ENCODE measurements at regions not wholly inside any gene's neighbourhood (a gene's known extent, or its start where the extent isn't known, plus 50 kb on each side); places are given as distances from the start of the nearest gene placed in this dataset.
A peak's percentile ranks its signal among the peaks of the same experiment; 100 is the strongest.

- no peaks in the 10 kb centered on the region for H3K9me3 ChIP-seq (ENCODE audit: control insufficient read depth, insufficient read depth, low read depth, low read length)
- ChIA-PET POLR2A (no interaction called here), CTCF (interaction anchor here (1.0 kb wide), 1 partner anchor 21 kb away, joined by 3 read pairs; no protein-coding TSS in a partner anchor)
- H3K4me3 ChIP-seq (ENCODE audit: low read depth, low read length) = no peak overlapping the region
- no peaks in the 10 kb centered on the region for H3K36me3 ChIP-seq (ENCODE audit: control insufficient read depth in 2 of 2, insufficient read depth in 1 of 2, low read length in 2 of 2)
- no peak overlapping the region for H3K27ac ChIP-seq (ENCODE audit: extremely low read depth, low read depth, low read length)
- H3K4me1 ChIP-seq (ENCODE audit: control insufficient read depth, insufficient read depth, low read length) = no peaks in the 10 kb centered on the region
- no peak for TF ChIP-seq ZNF549 (tag by site-specific recombination; IDR thresholded peaks at IDR 0.05)
- no peak for TF ChIP-seq HOXA7 (CRISPR knock-in tag; IDR thresholded peaks at IDR 0.05; ENCODE audit: borderline replicate concordance)
- TF ChIP-seq INSM2 (tag by site-specific recombination; IDR thresholded peaks at IDR 0.05) = no peak
- no peak for TF ChIP-seq ZSCAN5A (tag by site-specific recombination; IDR thresholded peaks at IDR 0.05)
- TF ChIP-seq PBX3 (CRISPR knock-in tag; IDR thresholded peaks at IDR 0.05) = no peak
- TF ChIP-seq ZNF785 (tag by site-specific recombination; IDR thresholded peaks at IDR 0.05) = no peak
- TF ChIP-seq ZNF341 (tag by site-specific recombination; IDR thresholded peaks at IDR 0.05; ENCODE audit: low read depth) = no peak
- TF ChIP-seq ZSCAN16 (tag by site-specific recombination; IDR thresholded peaks at IDR 0.05) = peak; percentile 45; the same call in 1 of the 2 replicates
- no peak for TF ChIP-seq SP3 (tag by site-specific recombination; IDR thresholded peaks at IDR 0.05)
- TF ChIP-seq ZNF449 (tag by site-specific recombination; IDR thresholded peaks at IDR 0.05) = 0 out of 2 replicates have a peak, but pooled peaks have one; percentile 3
- TF ChIP-seq SP7 (tag by site-specific recombination; IDR thresholded peaks at IDR 0.05) = 0 out of 2 replicates have a peak, but pooled peaks have one; percentile 23
Observed at GRCh38 chr4:128635955-128636560, 173.4 kb upstream of the JADE1 start.

- Histone ChIP-seq H3K36me3 (ENCODE audit: control insufficient read depth in 2 of 2, insufficient read depth in 1 of 2, low read length in 2 of 2) (no peaks in the 10 kb centered on the region), H3K4me3 (ENCODE audit: low read depth, low read length) (no peak overlapping the region), H3K4me1 (ENCODE audit: control insufficient read depth, insufficient read depth, low read length) (no peaks in the 10 kb centered on the region), H3K27ac (ENCODE audit: extremely low read depth, low read depth, low read length) (no peak overlapping the region), H3K9me3 (ENCODE audit: control insufficient read depth, insufficient read depth, low read depth, low read length) (no peaks in the 10 kb centered on the region)
- CTCF ChIA-PET = interaction anchor here (1.0 kb wide), 1 partner anchor 21 kb away, joined by 3 read pairs; no protein-coding TSS in a partner anchor
- POLR2A ChIA-PET = no interaction called here
- no peak for TF ChIP-seq ZBTB26 (tag by site-specific recombination; optimal IDR thresholded peaks at IDR 0.05)
- peak; percentile 49; the same call in 1 of the 2 replicates for TF ChIP-seq ZNF449 (tag by site-specific recombination; IDR thresholded peaks at IDR 0.05)
Observed at GRCh38 chr4:128635141-128635954, 174.2 kb upstream of the JADE1 start.

All from HEK293 (cell line).